ENCODE measurements at regions not wholly inside any gene's neighbourhood (a gene's known extent, or its start where the extent isn't known, plus 50 kb on each side); places are given as distances from the start of the nearest gene placed in this dataset.

- no peak overlapping the region for H3K4me3 ChIP-seq
- Mint-ChIP-seq H3K27ac (no peak overlapping the region), H3K36me3 (ENCODE audit: low read depth) (no peaks in the 10 kb centered on the region), H3K4me3 (no peak overlapping the region), H3K27me3 (ENCODE audit: insufficient read depth, low read depth, poor library complexity) (peaks cover 1% of the 10 kb centered on the region), H3K9me3 (no peaks in the 10 kb centered on the region), H3K4me1 (no peaks in the 10 kb centered on the region)
- no peak overlapping the region for H2AFZ ChIP-seq
- H3K4me2 ChIP-seq = no peak overlapping the region
- H3K9me2 ChIP-seq (ENCODE audit: insufficient read depth) = no peaks in the 10 kb centered on the region
- ATAC-seq (no peak), DNase-seq (ENCODE audit: low spot score) (peak; percentile 2)
- H3K27me3 ChIP-seq (ENCODE audit: insufficient read depth) = no peaks in the 10 kb centered on the region
- TF ChIP-seq CTCF (conservative IDR thresholded peaks at IDR 0.05; ENCODE audit: low read depth in 2 of 2) = 0 out of 4 replicates have a peak, but pooled peaks of 1 of the 2 experiments have one; percentile 9
- TF ChIP-seq EZH2 (IDR thresholded peaks at IDR 0.05; ENCODE audit: low read depth, unreplicated experiment) = no peak
- TF ChIP-seq ZNF462 (CRISPR knock-in tag; IDR thresholded peaks at IDR 0.05) = no peak
- H3K79me2 ChIP-seq (replicated peaks; ENCODE audit: insufficient read depth) = no peaks in the 10 kb centered on the region
- no peaks in the 10 kb centered on the region for H3K36me3 ChIP-seq (ENCODE audit: insufficient read depth)
- no peaks in the 10 kb centered on the region for H4K20me1 ChIP-seq (replicated peaks; ENCODE audit: insufficient read depth)
- no peaks in the 10 kb centered on the region for H3F3A ChIP-seq (replicated peaks; ENCODE audit: low read depth)
- H3K4me1 ChIP-seq (ENCODE audit: insufficient read depth) = no peaks in the 10 kb centered on the region
- H3K27ac ChIP-seq (ENCODE audit: low read depth) = no peak overlapping the region
These were observed 231.9 kb upstream of the CTSO start for GRCh38 chr4:156185514-156186055.

- H3K4me1 ChIP-seq (ENCODE audit: insufficient read depth) = peaks cover 8% of the 10 kb centered on the region
- no peak overlapping the region for H3K4me2 ChIP-seq
- Mint-ChIP-seq H3K27me3 (ENCODE audit: insufficient read depth, low read depth, poor library complexity) (peaks cover 1% of the 10 kb centered on the region), H3K4me3 (no peak overlapping the region), H3K27ac (no peak overlapping the region), H3K36me3 (ENCODE audit: low read depth) (no peaks in the 10 kb centered on the region), H3K9me3 (no peaks in the 10 kb centered on the region), H3K4me1 (0 out of 3 replicates have a peak, but pooled peaks cover 3% of the 10 kb centered on the region)
- DNase-seq (ENCODE audit: low spot score) (no peak), ATAC-seq (no peak)
- no peaks in the 10 kb centered on the region for H3K79me2 ChIP-seq (replicated peaks; ENCODE audit: insufficient read depth)
- H3F3A ChIP-seq (replicated peaks; ENCODE audit: low read depth) = no peaks in the 10 kb centered on the region
- H3K27me3 ChIP-seq (ENCODE audit: insufficient read depth) = no peaks in the 10 kb centered on the region
- no peak overlapping the region for H3K27ac ChIP-seq (ENCODE audit: low read depth)
- no peaks in the 10 kb centered on the region for H4K20me1 ChIP-seq (replicated peaks; ENCODE audit: insufficient read depth)
- no peaks in the 10 kb centered on the region for H3K36me3 ChIP-seq (ENCODE audit: insufficient read depth)
- no peaks in the 10 kb centered on the region for H3K9me2 ChIP-seq (ENCODE audit: insufficient read depth)
- H3K4me3 ChIP-seq = no peak overlapping the region
- no peak overlapping the region for H2AFZ ChIP-seq
- TF ChIP-seq ZNF331 (CRISPR knock-in tag; IDR thresholded peaks at IDR 0.05; ENCODE audit: low read depth) (no peak), REST (IDR thresholded peaks at IDR 0.05; ENCODE audit: unreplicated experiment) (no peak), EZH2 (IDR thresholded peaks at IDR 0.05; ENCODE audit: low read depth, unreplicated experiment) (no peak), ETS1 (IDR thresholded peaks at IDR 0.05) (no peak)
These were observed 228.6 kb upstream of the CTSO start for GRCh38 chr4:156182269-156182668.

Data from GM23338 (cell line).